OCI-M1 (cell line): ENCODE measurements at regions not wholly inside any gene's neighbourhood (a gene's known extent, or its start where the extent isn't known, plus 50 kb on each side); places are given as distances from the start of the nearest gene placed in this dataset.

Source experiments
- DNase-seq: peaks from one replicate; lab custom pipeline; 2025; lab: John Stamatoyannopoulos, UW

- no peak for DNase-seq
Measured at GRCh38 chr10:130799532-130799931, 512.0 kb downstream of the TCERG1L start.

DNA sequence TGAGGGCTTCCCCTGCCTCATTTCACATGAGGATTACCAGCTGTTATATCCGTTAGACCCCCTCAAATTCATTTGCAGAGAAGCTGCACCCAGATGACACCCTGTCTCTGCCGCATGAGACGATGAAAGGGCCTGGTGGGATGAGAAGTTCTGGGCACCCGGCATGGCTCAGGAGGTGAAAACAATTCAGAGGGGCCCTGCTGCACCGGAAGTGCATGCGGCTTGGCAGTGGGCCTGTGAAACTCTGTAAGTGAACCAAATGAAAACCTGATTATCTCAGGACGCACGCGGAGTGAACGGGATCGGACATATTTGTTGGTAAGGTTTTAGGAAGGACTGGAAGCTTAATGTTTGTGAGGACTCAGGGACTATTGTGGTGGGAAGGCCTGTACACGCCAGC, 511.2 kb downstream of the TCERG1L start:
- no peak for DNase-seq

DNA sequence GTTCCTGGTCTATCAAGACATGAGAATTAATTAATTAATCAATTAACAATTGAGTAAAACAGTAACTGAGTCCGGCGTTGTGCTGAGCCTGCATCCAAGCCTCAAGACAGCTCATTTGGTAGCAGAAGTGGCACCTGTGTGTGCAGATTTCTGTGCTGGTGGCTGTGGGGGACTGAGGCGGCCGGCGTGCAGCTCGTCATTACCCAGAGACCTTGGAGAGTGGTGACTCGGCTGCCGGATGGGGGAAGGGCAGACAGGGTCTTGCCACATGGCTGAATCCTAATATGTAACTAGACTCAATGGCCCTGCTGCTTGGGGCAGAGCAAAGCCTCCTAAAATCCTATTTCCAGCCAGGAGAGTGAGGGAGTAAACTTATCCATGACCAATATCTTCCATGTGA, 510.2 kb downstream of the TCERG1L start:
- DNase-seq, result no peak

- no peak for DNase-seq
Measured at GRCh38 chr10:130801784-130802183, 509.7 kb downstream of the TCERG1L start.

- DNase-seq, result no peak
Measured at GRCh38 chr10:130802301-130802700, 509.2 kb downstream of the TCERG1L start.

DNA sequence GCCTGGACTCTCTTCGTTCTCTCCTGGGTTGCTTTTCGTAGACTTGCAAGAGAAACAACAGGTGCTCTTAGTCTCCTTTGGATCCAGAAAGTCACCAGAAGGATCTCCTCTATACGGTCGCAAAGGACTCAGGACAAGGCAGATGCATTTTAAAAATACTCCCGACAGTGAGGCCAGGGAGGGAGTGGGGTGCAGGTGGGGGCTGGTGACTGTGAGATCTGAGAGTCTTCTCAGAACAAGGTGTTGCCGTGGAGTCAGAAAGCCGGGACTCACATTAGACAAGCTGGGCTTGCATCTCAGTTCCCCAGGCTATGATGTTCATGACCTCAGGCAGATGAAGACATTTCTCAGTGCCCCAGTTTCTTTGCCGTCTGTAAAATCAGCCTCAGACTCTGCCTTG, 507.2 kb downstream of the TCERG1L start:
- DNase-seq, result no peak

GRCh38 chr10:130804778-130805634, 506.5 kb downstream of the TCERG1L start:
- no peak for DNase-seq

DNA sequence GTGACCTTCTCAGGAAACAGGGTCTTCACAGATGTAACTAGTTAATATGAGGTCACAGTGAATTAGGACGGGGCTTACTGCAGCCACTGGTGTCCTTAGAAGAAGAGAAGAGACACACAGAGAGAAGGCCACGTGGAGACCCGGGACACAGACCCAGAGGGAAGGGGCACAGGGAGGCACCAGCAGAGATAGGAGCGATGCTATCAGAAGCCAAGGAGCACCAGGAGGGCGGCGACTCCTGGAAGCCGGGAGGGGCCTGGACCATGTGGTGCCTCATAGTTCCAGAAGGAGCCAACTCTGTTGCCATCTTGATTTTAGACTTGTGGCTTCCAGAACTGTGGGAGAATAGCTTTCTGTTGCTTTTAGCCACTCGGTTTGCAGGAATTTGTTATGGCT, 505.9 kb downstream of the TCERG1L start:
- DNase-seq, result no peak

DNA sequence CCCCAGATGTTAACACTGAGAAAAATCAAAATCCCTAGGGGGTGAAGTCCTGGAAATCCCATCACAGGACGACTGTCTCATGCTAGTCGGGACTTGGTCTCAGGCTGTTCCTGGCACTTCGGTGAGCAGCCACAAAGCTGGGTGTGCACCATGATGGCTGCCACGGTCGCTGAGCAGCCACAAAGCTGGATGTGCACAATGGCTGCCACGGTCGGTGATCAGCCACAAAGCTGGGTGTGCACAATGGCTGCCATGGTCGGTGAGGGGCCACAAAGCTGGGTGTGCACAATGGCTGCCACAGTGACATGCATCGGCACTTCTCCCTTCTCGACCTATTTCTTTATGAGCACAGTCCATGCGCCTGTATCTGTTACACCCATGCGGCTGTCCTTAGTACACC, 505.1 kb downstream of the TCERG1L start:
- DNase-seq, result no peak

GRCh38 chr10:130807096-130807495, 504.4 kb downstream of the TCERG1L start:
- DNase-seq, result no peak

DNA sequence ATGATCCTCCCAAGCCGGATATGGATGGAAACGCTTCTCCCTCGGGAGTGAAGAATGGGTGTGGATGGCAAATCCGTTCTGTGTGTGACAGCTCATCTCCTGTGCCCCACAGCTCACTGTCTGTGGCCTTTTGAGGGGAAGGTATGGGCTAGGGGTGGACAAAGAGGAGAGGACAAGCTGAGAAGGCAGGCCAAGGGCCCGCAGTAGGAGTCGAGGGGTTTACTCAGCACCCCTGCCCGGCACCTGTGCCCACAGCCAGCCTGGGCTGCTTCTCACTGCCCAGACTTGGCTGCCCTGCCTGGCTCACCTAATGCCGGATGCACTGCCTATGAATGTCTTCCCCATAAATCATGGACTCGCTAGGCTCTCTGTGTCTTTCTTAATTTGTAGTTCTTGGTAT, 503.8 kb downstream of the TCERG1L start:
- no peak for DNase-seq

DNA sequence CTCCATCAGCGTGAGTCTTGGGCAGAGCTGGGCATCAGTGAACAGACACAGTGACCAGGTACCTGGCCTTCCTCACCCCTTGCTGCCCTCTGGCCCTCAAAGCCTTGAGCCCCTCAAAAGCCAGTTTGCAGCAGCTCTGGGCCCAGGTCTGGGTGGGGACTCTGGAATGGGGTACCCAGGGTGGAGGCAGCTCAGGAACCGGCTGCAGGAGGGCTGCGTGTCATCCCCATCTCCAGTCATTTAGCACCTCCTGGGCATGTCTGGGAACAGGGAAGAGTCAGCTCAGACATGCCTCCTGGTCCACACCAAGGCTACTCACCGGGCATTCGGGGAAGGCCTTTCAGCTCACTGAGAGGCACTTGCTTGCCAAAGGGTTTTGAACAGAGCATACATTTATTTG, 503.3 kb downstream of the TCERG1L start:
- DNase-seq, result no peak

DNA sequence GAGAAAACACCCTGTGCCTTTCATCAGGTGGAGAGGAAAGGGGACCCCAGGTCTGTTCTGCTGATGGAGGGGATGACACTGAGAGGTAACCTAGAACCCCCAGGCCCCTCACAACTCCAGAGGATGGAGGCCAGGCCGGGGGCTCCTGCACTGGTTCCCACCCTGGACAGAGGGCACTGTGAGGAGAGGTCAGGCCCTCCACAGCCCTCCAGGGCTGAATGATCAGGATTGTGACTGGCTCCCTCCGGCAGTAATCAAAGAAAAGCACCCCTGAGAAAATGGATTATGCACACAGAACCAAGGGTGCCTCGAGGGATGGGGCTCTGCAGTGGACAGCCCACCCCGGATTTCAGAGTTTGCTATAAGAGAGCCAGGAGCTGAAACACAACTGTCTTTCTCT, 502.8 kb downstream of the TCERG1L start:
- DNase-seq, result no peak

DNA sequence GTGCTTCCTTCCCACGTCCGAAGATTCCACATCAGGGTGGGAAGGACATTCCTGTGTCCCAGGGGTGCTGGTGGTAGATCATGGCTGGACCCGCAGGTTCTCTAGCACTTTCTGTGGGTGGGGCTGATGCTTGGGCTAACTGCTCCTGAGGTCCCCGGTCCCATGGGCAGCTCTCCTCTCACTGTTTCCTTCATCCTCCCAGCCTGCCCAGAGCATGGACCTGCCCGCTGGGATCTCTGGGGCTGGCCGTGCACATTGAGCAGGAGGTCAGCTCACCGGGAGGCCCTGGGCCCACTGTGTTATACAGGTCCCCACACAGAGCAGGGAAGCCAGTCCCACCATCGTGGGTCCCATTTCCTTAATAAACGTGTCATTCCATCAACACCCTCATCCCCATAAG, 502.3 kb downstream of the TCERG1L start:
- no peak for DNase-seq

- no peak for DNase-seq
Measured at GRCh38 chr10:130809761-130810515, 501.6 kb downstream of the TCERG1L start.

- DNase-seq, result no peak
Measured at GRCh38 chr10:130810856-130811255, 500.7 kb downstream of the TCERG1L start.

DNA sequence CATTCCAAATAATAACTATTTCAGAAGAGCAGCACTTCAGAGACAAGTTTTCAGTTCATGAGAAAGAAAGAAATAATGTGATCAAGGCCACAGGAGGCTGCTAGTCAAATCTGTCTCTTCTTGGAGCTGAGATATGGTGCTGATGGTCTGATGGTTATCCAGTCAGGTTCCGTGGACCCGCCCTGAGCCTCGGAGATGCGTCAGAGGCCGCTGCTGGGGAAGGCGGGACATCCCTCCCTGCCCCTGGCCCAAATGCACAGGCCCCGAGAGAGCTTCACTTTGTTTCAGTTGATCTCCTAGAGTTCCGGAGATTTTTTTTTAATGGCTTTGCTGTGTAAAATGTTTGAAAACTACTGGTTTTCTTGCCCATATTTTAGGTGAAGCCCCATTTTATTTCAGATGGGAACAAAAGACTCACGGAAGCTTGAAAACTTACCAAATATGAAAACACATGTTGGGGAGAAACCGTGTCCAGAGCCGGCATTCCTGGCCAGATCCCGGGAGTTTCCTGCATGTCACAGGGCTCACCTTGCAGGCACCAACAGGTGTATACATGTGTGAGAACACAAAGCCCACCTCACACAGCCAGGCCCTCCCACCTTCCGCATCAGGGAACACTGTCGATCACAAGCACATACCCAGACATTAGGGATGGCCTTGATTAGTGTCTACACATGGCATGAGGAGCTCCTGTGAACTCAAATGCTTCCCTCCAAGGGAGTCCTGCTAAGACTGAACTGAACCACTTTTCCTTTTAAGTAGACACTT, 499.0 kb downstream of the TCERG1L start:
- DNase-seq, result no peak

- no peak for DNase-seq
Measured at GRCh38 chr10:130814610-130815009, 496.9 kb downstream of the TCERG1L start.

- no peak for DNase-seq
Measured at GRCh38 chr10:130816116-130816901, 495.2 kb downstream of the TCERG1L start.

DNA sequence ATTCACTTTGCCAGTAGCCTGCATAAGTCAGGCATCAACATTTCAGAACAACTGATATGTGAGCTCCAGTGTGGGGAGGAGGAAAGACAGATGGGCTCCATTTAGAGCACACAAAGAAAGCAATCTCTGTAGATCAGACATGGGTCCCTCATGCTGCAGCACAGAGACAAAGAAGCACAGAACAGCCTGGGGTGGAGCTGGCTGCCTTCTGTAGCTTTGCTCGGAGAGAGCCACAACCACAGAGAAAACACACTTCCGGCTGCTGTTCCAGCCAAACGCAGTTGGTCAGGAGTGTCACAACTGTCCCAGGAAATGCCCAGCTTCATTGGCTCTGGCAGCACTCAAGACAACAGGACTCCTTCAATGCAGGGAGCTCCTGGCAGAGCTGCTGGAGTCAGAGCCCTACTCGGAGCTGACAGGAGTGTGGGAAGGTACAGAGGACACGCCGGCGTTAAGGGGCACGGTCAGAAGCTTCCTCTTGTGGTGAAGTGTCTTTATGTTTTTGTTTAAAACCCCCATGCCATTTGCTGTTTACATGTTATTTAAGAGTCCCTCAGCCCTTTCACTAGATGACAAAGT, 494.4 kb downstream of the TCERG1L start:
- DNase-seq, result no peak

DNA sequence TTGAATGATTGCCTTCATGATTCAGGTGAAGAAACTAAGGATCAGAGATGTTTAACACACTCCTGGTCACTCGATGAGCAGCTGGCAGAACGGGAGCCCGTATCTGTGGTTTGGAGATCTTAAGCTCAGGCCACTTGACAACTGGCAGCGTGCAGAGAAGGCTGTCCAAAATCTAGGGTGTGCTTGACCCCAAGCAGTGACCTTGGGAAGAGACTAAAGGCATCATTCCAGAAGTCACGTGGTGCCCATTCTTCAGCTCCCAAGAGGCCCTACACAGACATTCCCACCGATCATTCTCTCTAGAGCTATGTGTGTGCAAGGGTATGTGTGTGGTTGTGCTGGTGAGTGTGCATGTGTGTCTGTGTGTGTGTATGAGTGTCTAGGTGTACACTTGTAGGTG, 493.8 kb downstream of the TCERG1L start:
- DNase-seq, result no peak
